ENCODE measurements at regions not wholly inside any gene's neighbourhood (a gene's known extent, or its start where the extent isn't known, plus 50 kb on each side); places are given as distances from the start of the nearest gene placed in this dataset.

DNA sequence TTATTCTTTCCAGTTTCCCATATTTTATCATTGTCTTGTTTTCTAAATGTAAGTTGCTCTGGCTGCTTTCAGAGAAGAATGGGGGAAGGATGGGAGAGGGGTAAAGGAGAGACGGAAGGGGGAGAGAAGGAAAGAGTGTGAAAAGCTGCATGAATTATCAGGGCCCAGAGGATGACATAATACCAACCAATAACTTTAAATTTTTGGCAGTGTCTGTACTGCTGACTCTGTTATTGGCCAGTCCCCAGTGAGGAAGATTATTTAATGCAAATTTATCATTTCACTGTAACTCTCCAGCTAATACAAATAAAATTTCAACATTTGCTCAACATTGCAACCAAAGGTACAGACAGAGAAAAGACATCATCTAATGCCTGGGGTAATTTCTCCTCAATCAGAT lies 551.7 kb upstream of the CFAP20DC start:
- DNase-seq (no peak), ATAC-seq (no peak)
- WGBS, 4 donors: 51 to 68% (median 61%) methylated on average over 1 of the region's 1 CpG
- Histone ChIP-seq H3K4me1 (peaks cover 0 to 12% (median 3%) of the 10 kb centered on the region in 12 donors), H3K9me3 (no peaks in the 10 kb centered on the region), H3K27me3 (no peaks in the 10 kb centered on the region), H3K27ac (no peak overlapping the region), H3K36me3 (no peaks in the 10 kb centered on the region), H3K4me3 (no peak overlapping the region)
- no peak for TF ChIP-seq POLR2A (IDR thresholded peaks at IDR 0.05)
- intact Hi-C loops (cut with DNase I): no loop called here

DNA sequence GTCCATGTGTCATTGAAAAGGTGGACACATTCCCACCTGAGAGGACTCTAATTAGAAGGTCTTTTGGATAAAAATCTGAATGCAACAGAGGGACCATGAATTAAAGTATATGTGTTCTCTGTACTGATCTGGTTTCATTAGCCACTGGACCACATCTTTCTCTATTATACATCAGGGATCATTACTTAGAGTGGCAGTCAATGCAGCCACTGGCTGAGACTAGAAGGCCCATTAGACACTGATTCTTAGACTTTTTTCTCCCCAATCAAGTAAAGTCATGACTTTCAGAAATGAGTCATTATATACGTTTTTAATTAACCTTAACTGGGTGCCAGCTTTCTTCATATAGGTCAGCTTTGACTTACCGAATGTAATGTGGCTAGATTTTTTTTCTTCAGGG lies 550.8 kb upstream of the CFAP20DC start:
- ATAC-seq (no peak), DNase-seq (no peak)
- TF ChIP-seq, protein P1, sequence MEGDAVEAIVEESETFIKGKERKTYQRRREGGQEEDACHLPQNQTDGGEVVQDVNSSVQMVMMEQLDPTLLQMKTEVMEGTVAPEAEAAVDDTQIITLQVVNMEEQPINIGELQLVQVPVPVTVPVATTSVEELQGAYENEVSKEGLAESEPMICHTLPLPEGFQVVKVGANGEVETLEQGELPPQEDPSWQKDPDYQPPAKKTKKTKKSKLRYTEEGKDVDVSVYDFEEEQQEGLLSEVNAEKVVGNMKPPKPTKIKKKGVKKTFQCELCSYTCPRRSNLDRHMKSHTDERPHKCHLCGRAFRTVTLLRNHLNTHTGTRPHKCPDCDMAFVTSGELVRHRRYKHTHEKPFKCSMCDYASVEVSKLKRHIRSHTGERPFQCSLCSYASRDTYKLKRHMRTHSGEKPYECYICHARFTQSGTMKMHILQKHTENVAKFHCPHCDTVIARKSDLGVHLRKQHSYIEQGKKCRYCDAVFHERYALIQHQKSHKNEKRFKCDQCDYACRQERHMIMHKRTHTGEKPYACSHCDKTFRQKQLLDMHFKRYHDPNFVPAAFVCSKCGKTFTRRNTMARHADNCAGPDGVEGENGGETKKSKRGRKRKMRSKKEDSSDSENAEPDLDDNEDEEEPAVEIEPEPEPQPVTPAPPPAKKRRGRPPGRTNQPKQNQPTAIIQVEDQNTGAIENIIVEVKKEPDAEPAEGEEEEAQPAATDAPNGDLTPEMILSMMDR (IDR thresholded peaks at IDR 0.05): no peak
- no peak for TF ChIP-seq POLR2A (IDR thresholded peaks at IDR 0.05)
- Histone ChIP-seq H3K4me3 (no peak overlapping the region), H3K27me3 (no peaks in the 10 kb centered on the region), H3K36me3 (no peaks in the 10 kb centered on the region), H3K27ac (no peak overlapping the region), H3K9me3 (no peaks in the 10 kb centered on the region), H3K4me1 (peaks cover 0 to 7% (median 0%) of the 10 kb centered on the region in 12 donors)
- intact Hi-C loops (cut with DNase I): no loop called here
- WGBS, 4 donors: 82 to 88% (median 86%) methylated on average over 2 of the region's 2 CpGs

DNA sequence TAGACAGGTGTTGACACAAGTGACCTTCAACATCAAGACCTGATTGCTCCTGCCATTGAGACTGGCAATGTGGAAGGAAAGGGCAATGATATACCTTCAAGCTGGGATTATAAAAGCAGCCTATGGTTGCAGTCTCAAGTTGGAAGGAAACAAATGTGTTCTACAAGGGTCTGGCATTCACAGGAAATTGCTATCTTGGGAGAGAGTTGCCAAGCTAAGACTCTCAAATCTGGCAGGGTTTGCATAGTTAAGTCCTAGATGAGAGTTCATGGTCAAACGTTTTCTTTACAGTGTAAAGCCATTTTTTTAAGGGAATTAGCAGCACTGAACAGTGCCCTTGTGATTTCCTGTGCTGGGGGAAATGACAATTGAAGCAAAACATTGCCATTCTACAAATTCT lies 546.9 kb upstream of the CFAP20DC start:
- 11 to 41% (median 20%) methylated on average over 1 of the region's 1 CpG for WGBS, 4 donors
- Histone ChIP-seq H3K4me1 (peaks cover 0 to 7% (median 0%) of the 10 kb centered on the region in 12 donors), H3K27me3 (no peaks in the 10 kb centered on the region), H3K4me3 (no peak overlapping the region), H3K27ac (no peak overlapping the region), H3K9me3 (no peaks in the 10 kb centered on the region), H3K36me3 (no peaks in the 10 kb centered on the region)
- TF ChIP-seq, protein P1 (IDR thresholded peaks at IDR 0.05): no peak
- no peak for TF ChIP-seq POLR2A (IDR thresholded peaks at IDR 0.05)
- no peak for ATAC-seq
- no peak for DNase-seq
- intact Hi-C loops (cut with DNase I): no loop called here

DNA sequence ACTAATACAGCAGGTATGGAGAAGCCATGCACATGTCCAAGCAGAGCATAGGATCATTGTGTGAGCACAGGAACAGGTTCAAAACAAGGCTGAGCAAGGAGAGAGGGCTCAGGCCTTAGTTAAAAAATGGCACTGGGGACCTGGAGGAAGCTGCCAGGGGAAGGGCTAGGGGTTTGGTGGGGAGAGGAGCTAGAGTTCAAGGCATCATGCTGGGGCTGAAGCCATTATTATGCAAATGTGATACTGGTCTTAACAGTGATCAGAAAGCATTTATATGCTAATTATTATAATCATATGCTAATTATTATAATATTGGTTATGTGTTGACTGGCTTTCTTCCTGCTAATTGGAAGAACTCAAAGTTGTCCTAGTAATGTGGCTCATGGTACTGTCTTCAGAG lies 546.0 kb upstream of the CFAP20DC start:
- H3K36me3 ChIP-seq: no peaks in the 10 kb centered on the region
- DNase-seq: no peak
- no peak overlapping the region for H3K4me3 ChIP-seq
- ATAC-seq: no peak
- H3K27ac ChIP-seq: no peak overlapping the region
- H3K9me3 ChIP-seq: no peaks in the 10 kb centered on the region
- TF ChIP-seq, protein P1 (IDR thresholded peaks at IDR 0.05): no peak
- no peak for TF ChIP-seq POLR2A (IDR thresholded peaks at IDR 0.05)
- H3K27me3 ChIP-seq: no peaks in the 10 kb centered on the region
- intact Hi-C loops (cut with DNase I): no loop called here
- H3K4me1 ChIP-seq: peaks cover 0 to 7% (median 0%) of the 10 kb centered on the region in 12 donors

DNA sequence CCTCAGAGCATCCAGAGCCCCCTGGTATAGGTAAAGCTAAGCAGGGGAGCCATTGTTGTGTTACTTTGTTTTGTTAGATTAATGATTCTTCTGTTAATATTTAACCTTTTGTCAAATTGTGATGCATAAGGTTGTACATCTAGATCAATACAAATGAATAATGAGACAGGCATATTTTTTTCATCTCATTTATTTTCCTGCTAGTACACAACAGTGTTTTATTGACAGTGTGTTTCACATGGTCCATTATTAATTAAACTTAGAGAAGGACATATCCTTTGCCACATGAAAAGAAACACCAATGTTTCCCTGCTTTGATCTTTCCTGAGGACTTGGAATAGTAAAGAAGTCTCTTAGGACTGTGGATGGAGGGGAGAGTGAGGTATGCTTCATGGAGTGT lies 543.6 kb upstream of the CFAP20DC start:
- Histone ChIP-seq H3K36me3 (no peaks in the 10 kb centered on the region), H3K4me3 (no peak overlapping the region), H3K27me3 (no peaks in the 10 kb centered on the region), H3K27ac (no peak overlapping the region), H3K9me3 (peaks cover 0 to under 1% (median 0%) of the 10 kb centered on the region in 12 donors), H3K4me1 (peaks cover 0 to 7% (median 0%) of the 10 kb centered on the region in 12 donors)
- no peak for ATAC-seq
- intact Hi-C loops (cut with DNase I): no loop called here
- TF ChIP-seq POLR2A (IDR thresholded peaks at IDR 0.05): no peak
- TF ChIP-seq, protein P1 (IDR thresholded peaks at IDR 0.05): no peak
- DNase-seq: no peak

All from heart left ventricle (tissue), 16 donors.